Renal pelvis (tissue), 1 donor: ENCODE measurements at regions not wholly inside any gene's neighbourhood (a gene's known extent, or its start where the extent isn't known, plus 50 kb on each side); places are given as distances from the start of the nearest gene placed in this dataset.
A peak's percentile ranks its signal among the peaks of the same experiment; 100 is the strongest.

ENCODE experiments used
- DNase-seq: peaks from one replicate; pipeline ENCODE4 v3.0.0-alpha.2; 2013

DNA sequence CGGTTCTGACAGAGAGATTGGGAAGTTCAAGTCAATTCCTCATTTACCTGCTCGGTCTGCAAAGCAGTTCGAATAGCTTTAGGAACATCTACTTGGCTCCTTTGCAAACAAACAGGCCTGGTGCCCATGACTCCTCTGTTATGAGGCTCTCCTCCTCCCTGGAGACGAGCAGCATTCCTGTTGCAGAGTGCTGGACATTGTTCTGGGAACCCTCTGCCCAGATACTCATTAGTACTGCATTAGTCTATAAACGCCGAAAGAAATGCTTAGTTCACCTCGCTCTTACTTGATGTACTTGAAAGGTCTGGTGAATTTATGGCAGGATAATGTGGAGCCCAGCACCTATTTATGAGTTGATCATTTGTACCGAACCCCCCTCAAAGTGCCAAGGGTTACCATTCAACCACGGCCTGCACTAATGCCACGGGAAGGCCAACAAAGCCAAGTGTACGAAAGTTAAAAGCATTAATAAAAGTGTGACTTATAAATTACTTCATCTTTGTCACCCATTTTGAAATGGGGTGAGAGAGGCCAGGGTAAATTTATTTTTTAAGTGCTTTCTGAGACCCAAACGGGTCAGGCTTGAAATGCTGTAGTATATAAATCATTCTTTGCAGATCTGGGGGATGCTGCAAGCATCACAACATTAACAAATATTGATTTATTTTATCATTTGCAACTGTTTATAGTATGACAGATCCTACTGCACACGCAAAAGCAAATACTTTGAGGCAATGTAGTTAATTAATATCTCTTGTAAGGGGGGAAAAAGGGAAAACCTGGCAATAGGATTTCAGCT, 478.9 kb upstream of the PSMD7 start:
- no peak for DNase-seq

DNA sequence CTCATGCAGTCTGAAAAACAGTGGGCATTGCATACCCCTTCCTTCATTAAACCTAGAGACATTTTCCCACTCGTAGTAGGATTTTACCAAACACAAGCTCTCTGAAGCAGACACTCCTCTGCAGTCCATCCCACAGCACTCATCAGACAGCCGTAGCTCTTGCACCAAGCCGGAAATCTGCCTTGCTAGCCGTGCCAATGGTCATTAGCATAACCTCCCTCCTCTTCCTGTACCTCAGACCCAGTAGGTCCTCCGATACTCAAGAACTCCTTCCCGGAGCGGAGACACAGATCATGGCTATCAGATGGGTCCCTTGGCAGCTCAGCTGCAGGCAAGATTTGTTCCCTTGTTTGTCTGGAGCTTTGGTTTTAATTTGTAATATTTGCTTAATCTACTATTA, 483.1 kb upstream of the PSMD7 start:
- DNase-seq = no peak

DNA sequence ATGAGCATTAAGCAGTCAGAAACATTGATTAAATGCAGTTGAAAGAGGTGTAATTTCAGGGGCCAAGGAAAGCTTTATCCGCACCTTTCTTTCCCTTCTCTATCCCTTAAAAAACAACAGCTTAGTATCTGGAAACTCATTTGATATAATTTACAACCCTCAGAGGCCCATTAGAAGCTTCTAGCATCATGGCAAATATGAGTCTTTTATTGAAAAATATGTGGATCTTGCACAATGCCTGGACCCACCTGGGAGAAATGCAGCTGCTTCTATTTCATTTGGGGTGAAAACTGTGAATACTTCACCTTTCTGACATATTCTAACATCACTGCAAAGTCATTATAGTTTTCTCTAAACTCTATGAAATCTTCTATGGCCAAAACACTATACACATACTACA, 492.2 kb upstream of the PSMD7 start:
- no peak for DNase-seq

DNA sequence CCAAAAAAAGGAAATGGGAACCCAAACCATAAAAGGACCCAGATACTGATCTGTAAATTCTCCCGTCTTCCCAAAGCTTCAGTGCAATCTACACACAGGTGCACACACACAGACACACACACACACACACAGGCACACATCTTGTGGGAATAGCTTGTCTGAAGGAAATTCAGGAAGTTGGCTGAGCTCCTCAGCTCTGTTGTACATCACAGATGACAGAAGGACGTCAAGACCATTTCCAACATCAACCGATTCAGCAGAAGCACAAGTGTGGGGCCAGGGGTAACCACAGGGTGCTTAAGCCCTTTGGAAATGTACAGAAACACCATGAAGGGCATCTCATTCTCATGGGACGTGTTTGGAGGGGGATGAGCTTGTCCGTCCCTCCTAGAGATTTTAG, 498.1 kb upstream of the PSMD7 start:
- DNase-seq = no peak

DNA sequence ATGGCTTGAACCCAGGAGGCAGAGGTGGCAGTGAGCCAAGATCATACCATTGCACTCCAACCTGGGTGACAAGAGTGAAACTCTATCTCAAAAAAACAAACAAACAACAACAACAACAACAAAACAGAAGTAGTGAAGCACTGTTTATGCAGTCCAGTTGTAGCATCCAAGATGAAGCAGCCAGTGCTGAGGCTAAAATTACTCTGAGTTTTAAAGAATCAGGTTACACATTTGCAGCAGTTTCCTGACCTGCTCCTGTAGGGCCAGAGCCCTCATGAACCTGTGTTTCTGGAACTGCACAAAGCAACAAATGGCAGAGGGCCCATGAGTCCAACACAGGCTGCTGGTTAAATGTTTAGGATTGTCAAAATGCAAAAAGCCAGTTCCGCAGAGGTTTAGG, 499.5 kb upstream of the PSMD7 start:
- no peak for DNase-seq

DNA sequence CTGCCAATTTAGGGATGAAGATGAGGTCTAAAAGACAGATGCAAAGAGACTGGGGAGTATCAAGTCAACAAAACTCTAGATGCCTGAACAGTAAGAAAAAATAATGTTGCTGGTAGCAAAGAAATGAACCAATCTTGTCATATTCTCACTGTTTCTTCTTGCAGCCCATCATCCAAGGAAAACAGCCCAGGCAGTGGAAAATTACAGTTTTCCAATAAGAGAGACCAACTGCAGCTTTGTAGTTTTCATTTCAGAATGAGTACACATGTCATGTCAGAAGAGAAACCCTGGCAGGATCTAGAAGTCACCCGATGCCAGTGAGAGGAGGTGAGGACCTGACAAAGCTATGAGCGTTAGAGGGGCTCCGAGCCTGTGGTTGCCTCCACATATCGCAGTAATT, 500.4 kb upstream of the PSMD7 start:
- no peak for DNase-seq

DNA sequence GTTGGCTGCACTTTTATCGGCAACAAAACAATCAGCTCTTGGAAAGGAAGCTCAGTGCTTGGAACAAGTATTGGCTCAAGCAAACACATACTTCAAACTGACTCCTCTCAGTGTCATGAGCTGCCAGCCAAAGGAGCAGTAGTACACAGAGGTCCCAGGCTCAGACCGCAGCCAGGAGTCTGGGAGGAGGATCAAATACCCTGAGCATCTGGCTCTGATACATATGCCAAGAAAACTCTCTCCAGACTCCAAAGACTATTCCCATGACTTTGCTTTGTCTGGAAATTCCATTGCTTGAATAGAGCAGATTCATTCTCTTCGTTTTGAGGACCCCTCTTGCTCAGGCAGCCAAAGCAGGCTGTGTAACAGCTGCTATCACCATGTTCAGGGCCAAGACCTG, 501.6 kb upstream of the PSMD7 start:
- DNase-seq = no peak

DNA sequence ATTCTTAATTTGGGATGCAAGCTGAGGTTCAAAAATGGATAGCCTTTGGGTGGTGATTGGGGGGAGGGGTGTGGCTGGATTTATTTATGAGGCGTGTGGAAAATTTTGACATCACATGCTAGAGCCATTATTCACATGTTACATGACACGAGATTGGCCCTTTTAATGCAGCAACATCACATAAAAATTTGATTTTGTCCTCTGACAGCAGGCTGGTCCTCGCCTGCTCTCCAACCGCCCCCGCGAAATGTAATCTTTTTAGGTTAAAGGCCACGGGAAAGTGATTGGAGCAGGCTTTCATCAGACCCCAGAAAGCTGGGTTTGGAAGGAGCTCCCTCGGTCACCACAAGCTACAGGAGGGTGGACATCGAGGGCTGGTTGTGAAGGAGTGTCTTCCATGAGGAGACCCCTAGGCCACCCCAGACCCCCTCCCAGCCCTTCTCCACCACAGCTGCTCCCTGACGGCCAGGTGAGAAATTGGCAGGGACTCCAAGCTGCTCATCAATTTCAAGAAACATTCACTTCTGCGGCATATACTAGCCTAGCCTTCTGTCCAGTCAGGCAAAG, 502.7 kb upstream of the PSMD7 start:
- DNase-seq = no peak

DNA sequence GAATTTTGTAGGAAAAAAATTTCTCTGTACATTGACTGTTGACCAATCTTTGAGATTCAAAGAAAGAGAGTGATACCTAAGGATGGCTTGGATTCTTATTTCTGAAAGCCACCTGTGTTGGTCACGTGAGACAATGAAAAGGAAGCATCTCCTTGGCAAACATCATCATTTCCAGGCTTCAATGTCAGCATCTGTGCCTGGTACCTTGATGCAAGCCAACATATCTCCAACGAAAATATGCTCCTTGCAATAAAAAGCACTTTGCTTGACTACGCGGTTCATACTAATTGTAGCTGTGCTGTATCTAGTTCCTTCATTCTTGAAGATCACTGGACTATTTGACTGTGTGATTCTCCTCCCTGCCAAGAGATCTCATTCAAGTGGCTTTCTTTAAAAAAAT, 503.4 kb upstream of the PSMD7 start:
- DNase-seq = no peak

DNA sequence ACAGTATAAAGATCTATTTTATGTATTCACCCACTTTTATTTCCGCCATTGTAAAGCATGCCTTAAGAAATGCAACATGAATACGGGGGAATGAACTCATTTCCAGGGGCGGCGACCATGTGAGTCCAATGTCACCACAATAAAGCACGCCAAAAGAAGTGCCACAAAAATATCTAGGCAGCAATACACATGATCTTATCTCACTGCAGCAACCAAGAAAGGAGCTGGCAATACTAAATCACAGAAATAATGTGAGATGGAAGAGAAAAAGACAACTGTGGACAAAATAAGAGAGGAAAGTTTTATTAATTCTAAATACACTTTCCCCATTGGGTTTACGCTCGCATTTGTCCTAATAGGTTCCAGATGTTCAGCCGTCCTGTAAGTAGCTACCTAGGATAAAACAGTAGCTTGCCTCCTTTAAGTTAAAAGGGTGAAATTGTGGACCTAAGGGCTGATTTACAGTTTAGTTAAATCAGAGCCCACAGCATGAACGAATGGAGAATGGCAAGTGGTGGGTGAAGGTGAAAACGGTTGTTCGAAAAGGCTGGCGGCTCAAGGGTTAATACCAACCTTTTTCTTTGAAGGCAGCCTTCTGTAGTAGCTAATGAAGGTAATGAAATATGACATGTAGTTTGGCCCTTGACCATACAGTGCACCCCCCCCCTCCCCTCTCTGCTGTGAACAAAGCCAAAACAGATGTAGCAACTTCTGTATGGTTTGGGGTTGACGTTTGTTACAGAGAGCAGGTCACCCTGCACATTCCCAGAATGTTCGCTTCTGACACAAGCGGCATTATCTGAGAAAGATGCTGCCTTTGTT, 504.2 kb upstream of the PSMD7 start:
- peak; percentile 10 for DNase-seq

DNA sequence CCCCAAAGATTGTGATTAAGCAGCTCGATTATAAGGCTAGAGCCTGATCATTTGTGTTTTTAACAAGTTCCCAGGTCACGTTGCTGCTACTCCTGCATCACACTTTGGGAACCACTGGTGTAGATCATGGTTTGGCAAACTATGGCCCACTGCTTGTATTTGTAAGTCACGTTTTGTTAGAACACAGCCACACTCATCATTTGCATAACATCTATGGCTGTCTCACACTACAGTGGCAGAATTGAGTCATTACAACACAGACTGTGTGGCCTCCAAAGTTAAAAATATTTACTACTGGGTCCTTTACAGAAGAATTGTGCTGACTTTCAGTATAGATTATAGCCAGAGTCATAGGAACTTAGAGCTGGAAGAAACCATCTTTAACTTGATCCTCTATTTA, 515.3 kb upstream of the PSMD7 start:
- DNase-seq = no peak

DNA sequence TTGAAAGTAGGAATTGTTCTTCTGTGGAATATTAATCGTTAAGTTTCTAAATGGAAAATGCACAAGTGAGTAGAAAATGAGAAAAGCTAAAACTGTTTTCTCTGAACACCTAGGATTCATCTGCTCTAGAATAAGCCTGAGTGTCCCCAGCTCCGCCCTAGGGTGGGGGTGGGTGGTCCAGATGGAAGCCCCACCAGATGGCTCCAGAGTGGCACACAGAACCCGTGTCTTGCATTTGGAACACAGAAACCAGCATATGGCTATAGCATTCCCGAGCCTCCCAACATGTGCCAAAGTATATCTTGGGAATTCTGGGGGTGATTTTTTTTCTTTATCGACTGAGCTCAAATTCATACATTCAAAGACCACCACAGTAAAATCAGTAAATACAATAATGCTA, 517.7 kb upstream of the PSMD7 start:
- DNase-seq = no peak

DNA sequence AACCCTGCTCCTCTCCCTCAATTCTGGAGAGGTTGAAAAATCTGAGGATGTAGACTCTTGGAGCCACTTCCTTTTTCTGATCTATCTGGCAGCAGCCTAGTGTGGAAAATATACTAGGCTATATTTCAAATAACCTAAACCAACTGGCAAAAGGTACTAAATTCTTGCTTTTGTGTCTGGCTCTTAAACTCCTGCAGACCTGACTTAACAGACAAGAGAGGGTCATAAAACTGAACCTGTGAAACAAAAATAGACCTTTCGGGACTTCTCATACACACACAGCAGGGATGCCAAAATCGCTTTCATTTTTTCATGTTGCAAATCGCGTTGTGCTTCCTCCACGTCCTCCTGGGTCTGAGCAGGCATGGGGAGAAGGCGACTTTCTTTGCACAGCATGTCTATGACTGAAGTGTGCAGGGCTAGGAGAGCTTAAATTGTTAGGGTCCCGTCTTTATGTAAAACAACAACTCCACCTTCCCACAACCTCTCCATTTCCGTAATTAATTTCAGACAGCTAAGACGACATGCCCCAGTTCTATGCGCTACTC, 520.7 kb upstream of the PSMD7 start:
- DNase-seq = no peak

DNA sequence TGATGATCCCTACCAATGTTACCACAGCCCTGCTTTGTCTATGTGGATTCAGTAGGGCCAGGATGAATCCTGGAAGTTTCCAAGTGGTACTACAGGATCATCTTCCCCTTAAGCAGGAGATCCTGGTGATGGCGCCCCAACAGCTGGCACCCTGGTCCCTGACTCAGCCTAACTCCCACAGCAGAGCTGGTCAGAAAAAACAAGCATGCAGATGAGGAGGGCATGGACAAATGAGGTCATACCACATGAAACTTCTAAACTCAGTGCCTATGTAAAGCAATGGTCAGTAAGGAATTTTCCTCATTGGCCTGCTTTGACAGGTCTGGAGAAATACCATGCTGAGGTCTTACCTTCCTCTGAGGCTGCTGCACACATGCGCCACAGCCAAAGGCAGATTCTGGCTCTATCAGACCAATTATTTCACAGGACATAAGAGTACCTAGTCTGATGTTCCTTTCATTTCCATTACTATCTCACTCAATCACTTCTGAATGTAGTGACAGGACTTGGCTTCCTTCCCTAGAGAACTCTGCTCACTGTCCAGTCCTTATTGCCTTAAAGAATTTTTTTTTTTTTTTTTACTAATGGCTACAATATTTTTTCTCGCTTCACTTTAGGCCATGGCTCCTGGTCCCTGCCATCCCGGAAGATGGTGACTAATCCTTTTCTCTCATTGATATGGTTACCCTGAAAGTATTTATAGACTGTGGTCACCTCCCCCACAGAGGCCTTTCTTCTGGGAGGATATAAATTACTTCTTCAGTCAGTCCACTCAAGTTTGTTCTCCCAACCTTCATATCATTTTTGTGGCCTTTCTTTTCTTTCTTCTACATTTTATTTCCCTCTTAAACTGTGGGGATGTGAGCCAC, 525.2 kb upstream of the PSMD7 start:
- DNase-seq = no peak

DNA sequence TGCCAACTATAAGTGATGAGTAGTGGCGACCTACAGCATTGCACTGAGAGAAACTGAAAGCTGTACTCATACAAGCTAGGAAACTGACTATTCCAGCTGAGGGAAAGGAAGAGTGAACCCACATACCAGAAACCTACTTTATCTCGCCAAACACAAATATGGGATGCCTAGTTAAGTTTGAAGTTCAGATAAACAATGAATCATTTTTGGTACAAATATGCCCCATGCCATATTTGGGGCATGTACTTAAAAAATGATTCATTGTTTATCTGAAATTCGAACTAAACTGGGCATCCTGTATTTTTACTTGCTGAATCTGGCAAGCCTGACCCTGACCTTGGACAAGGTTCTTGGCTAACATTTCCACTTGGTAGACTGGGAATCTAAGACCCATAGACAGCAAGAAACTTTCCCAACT, 527.8 kb upstream of the PSMD7 start:
- DNase-seq = no peak

DNA sequence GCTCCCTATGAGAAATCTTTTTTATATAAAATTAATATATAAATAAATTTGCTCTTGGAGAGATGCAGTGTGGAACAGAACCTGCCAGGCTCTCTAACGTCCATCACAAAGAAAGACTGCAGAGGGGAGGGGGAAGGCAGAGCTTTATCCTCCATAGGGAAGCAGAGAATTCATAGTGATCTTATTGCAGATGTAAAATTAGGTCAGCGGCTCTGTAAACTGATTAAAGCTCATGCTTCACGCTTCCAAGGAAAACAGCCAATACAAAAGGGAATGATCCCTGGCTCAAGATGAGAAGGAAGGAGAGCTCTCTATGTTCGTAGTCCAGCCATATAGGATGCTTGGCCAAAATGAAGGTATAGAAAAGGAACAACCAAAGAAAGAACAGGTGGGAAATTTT, 532.3 kb upstream of the PSMD7 start:
- no peak for DNase-seq

DNA sequence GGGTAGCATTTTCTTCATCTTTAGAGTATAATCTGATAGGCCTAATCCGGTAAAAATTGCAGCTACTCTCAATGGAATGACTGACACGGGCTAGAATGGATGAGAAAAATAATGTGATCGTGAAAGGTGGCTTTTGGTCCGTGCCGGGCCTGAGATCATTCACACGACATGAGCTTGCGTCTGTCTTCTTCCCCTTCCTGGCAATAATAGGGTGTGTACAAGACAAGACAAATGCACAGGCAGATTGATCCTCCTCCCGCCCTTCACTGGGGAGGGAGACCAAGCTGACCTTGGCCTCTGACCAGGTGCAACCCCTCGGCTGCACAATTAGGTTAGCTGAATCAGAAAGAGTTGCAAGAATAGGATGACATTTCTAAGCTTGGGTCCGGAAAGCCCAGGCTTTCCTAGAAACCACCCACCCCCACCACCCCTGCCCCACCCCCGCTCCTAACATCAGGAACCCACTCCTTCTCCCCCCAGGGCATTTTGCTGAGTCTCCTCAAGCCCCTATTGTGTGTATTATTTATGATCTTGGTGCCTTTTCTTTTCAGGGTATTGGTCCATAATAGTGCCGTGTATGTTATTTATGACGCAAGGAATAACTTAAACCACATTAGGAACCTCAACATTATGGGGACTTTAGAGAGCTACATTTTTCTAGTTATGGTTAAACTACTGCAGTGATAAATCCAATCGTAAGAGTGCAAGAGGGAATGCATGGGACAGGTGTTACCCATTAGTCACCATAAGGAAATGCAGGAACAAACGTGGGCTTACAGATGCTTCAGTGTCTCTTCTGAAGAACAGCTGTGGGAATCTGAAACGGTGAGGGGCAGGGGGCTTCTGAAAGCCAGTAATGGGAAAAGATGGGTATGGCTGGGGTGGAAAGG, 540.1 kb upstream of the PSMD7 start:
- no peak for DNase-seq

DNA sequence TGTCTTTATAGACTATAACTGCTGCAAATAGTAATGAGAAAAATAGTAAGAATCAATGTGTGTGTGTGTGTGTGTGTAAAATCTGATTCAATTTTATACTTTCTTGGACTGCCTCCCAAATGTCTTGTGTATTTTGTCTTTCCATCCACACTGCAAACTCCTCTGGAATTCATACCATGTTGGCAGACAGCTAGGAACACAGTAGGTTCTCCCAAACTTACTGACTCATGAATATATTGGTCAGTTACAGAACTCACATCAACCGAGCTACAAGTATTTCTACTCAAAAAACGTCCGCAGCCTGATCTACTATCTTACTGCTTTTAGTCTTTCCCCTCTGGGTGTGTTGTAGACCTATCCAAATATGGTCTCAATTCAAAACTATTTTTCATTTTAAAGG, 542.7 kb upstream of the PSMD7 start:
- DNase-seq = no peak

DNA sequence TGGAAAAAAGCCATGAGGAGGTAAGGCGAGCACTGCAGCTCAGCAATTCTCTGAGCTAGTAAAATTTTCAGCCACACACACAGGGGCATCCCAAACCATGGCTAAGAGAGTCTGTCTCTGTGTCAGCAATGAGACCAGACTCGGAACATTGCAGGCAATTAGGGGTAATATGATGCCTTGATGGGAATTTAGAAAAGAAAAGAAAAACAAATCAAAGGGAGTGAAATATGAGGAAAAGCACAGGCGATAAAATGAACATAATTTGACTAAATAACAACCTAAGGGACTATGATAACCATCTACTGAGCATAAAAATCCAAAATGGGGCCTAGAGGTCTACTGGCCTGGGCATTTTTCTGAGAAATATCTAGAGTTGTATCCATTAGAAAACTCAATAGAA, 546.0 kb upstream of the PSMD7 start:
- no peak for DNase-seq

DNA sequence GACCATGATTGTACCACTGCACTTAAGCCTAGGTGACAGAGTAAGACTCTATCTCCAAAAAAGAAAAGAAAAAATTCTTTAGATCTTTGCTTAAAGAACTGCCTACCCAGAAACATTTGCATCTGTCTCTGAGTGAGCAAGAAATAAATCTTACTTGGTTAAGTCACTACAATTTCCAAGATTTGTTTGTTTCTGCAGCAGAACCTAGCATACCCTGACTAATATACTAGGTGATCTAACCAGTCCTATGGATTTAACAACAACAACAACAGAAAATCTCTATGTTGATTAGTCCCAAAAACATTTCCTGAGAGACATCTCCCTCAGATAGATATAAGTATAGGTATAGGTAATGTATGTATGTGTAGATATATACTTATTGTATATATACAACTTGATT, 549.3 kb upstream of the PSMD7 start:
- no peak for DNase-seq

DNA sequence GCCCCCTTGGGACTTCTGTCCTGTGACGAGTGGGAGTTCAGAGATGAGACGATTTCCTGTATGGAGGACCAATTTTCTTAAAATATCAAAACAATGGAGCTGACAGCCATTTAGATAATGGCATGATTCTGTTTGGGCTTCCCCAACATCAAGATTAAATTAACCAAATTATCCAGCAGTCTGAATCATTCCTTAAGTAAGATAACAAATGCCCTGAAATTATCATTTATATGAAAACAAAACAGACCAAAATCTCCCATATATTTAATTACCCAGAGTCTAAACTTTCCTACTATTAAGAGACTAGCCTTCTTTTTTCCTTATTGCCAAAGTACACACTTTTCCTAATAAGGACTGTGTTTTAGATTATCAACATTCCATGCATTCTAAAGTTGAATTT, 550.1 kb upstream of the PSMD7 start:
- DNase-seq = no peak
